Activated T-cell treated with anti-CD3 and anti-CD28 coated beads, Interleukin-2, amount 50 U/mL, for 72 hours (primary cell): ENCODE measurements at regions not wholly inside any gene's neighbourhood (a gene's known extent, or its start where the extent isn't known, plus 50 kb on each side); places are given as distances from the start of the nearest gene placed in this dataset.

Experiments used
- ATAC-seq, 2 donors: fragments of 150-1000 bp; cut with Tn5 transposase; replicated peaks in 1 of 2; 2 replicates each; pipeline ENCODE4 v1.10.0; 2021; ENCODE audit warnings: moderate library complexity in 2 of 2, mild to moderate bottlenecking in 1 of 2
- DNase-seq, 2 donors: peaks; one replicate each; pipeline ENCODE4 v3.0.0; 2021 to 2022; ENCODE audit warnings: mixed read lengths in 1 of 2
- H3K27ac Mint-ChIP-seq: one replicate; pipeline ENCODE4 v1.8.0; 2022; ENCODE audit warnings: mild to moderate bottlenecking, moderate library complexity, mixed read lengths
- H3K27me3 Mint-ChIP-seq: one replicate; pipeline ENCODE4 v1.8.0; 2022; ENCODE audit warnings: low read depth, mixed read lengths
- H3K36me3 Mint-ChIP-seq, 2 donors: one replicate each; pipeline ENCODE4 v1.8.0; 2022; ENCODE audit warnings: mixed read lengths in 2 of 2, mild to moderate bottlenecking in 1 of 2; ENCODE audit not compliant: insufficient read depth in 2 of 2
- H3K4me1 Mint-ChIP-seq: one replicate; pipeline ENCODE4 v1.8.0; 2022; ENCODE audit warnings: low read depth, mixed read lengths
- H3K4me3 Mint-ChIP-seq, 2 donors: one replicate each; pipeline ENCODE4 v1.8.0; 2022; ENCODE audit warnings: mild to moderate bottlenecking in 2 of 2, mixed read lengths in 2 of 2, moderate library complexity in 2 of 2
- H3K9me3 Mint-ChIP-seq, 2 donors: one replicate each; pipeline ENCODE4 v1.8.0; 2022; ENCODE audit warnings: mixed read lengths in 2 of 2

DNA sequence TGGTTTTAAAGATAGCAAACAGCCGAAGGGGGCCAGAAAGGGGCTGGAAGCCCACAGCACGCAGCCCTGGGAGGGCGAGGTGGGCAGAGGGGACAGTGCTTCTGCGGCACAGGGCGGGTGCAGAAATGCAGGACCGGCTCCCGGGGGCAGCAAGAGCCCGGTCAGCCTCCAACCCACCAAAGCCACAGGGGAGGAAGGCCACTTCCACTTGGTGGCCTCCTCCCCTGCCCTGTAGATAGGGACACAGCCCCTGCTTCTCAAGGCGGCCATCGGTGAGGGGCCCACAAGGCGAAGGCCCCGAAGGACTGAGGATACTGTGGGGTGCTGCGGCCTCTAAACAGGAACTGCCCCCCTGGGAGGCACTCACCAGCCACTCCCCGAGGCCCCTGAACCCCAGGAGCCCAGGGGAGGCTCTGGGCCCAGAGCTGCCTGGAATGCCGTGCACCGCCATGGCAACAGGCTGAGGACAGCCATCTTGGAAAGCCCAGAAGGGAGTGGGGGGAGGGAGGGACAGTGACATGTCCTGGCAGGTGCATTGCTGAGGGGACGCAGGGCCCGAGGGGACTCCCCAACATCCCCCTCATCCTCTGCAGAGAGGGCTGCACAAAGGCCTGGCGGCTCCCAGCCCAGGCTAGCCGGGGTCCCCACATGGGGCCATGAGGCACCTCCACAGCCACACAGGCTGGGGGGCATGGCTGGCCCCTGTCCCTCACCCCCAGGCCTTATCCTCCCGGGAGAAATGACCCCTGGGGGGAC, 114.7 kb downstream of the NCOR2 start:
- Mint-ChIP-seq H3K27ac (no peak overlapping the region), H3K27me3 (no peaks in the 10 kb centered on the region), H3K4me1 (peaks cover 37% of the 10 kb centered on the region), H3K36me3 (no peaks in the 10 kb centered on the region), H3K9me3 (no peaks in the 10 kb centered on the region), H3K4me3 (peak overlapping the region; percentile 10 to 33)
- DNase-seq (no peak), ATAC-seq (no peak)

DNA sequence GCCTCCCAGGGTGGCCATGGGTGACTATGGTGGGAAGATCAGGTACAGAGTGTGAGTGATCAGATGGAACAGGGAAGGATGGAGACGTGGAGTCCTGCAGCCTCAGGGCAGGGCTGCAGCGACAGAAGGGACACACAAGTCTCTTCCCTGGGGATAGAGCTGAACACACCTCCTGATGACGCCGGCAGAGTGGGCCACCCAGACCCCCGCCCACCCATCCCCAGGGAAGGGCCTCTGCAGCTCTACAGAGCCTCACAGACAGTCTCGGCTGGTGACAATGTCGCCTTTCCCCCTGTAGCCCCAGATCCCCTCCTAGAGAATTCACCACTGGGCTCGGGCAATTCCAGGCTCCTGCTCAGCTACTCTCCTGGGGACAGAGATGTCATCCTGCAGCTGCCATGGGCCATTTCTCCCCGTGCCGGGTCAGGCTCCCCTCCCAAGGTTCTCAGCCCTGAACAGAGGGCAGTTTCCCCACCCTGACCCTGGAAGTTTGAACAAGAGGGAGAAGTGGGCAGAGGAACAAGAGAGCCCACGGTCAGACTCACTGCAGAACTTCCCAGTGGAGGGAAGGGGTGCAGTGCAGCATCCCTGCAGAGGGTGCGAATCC, 115.7 kb downstream of the NCOR2 start:
- H3K36me3 Mint-ChIP-seq = no peaks in the 10 kb centered on the region
- H3K9me3 Mint-ChIP-seq = no peaks in the 10 kb centered on the region
- H3K4me1 Mint-ChIP-seq = peaks cover 32% of the 10 kb centered on the region
- no peaks in the 10 kb centered on the region for H3K27me3 Mint-ChIP-seq
- no peak overlapping the region for H3K4me3 Mint-ChIP-seq
- ATAC-seq (no peak), DNase-seq (no peak)
- no peak overlapping the region for H3K27ac Mint-ChIP-seq

DNA sequence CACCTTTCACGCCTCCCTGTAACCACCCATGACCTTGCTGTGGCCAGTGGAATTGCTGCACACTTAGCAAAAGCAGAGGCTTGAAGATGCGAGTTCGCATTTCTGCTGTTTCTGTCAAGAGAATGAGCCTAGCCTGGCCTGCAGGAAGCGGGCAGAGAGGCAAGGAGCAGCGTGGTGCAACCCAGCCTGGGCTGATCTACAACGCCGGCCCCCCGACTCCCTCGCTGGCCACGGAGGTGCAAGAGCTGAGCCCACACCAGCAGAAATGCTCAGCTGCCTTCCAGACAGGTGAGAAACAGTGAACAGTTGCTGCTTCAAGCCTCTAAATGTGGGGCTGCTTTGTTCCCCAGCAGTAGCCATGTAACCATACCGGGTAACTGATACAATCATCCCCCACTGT, 116.4 kb downstream of the NCOR2 start:
- H3K27me3 Mint-ChIP-seq = no peaks in the 10 kb centered on the region
- peaks cover 26% of the 10 kb centered on the region for H3K4me1 Mint-ChIP-seq
- no peak for ATAC-seq
- H3K4me3 Mint-ChIP-seq = no peak overlapping the region
- no peaks in the 10 kb centered on the region for H3K9me3 Mint-ChIP-seq
- no peak overlapping the region for H3K27ac Mint-ChIP-seq
- no peak for DNase-seq
- no peaks in the 10 kb centered on the region for H3K36me3 Mint-ChIP-seq

DNA sequence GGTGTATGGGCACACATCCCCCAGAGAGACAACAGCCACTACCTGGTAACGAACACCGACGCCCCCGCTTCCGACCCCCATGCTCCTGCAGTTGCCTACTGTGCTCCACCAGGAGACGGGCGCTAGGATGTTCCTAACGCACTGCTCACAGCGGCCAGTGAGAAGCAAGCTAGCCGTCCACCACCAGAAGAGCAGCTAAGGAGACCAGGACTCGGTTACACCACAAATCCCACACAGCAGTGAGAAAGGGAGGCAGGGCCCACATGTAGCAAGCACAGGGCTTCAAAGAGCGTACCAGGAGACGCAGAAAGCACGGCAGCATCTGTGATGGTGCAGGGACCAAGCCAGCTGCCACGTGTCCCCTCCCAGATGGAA, 117.0 kb downstream of the NCOR2 start:
- Mint-ChIP-seq H3K4me3 (no peak overlapping the region), H3K36me3 (no peaks in the 10 kb centered on the region), H3K27ac (no peak overlapping the region), H3K4me1 (peaks cover 21% of the 10 kb centered on the region), H3K9me3 (no peaks in the 10 kb centered on the region), H3K27me3 (no peaks in the 10 kb centered on the region)
- DNase-seq (no peak), ATAC-seq (no peak)

- ATAC-seq = no peak
- H3K4me1 Mint-ChIP-seq = peaks cover 18% of the 10 kb centered on the region
- H3K27me3 Mint-ChIP-seq = no peaks in the 10 kb centered on the region
- no peaks in the 10 kb centered on the region for H3K9me3 Mint-ChIP-seq
- no peak for DNase-seq
- H3K4me3 Mint-ChIP-seq = no peak overlapping the region
- H3K36me3 Mint-ChIP-seq = no peaks in the 10 kb centered on the region
- H3K27ac Mint-ChIP-seq = no peak overlapping the region
Observed at GRCh38 chr12:124449623-124450375, 117.6 kb downstream of the NCOR2 start.

DNA sequence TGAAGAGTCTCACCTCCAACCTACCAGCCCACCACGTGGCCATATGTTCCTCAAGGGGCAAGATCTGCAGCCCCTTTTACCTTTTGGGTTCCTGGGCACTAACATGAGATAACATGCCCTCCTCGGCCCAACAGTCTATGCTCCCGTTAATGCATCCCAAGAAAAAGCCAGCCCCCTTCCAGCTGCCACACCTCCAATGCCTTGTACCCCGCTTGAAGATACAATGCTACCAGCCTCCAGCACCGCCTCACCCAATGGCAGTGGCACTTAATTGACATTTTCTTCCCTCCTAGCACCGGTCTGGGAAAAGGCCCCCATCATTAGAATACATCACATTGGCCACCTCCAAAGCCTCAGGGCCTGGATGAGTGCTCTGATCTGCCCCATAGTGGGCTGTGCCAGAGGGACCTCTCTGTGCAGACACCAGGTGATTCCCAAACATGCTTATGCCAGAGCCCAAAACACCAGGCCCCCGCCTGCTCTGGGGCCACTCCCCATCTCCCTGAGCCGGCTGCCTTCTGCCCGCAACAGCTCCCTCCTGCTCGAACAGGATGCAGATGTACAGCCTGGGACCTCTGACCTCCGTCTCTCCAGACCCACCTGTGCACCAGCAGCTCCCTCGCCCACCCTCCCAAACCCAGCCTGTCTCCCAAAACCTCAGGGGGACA, 118.3 kb downstream of the NCOR2 start:
- H3K4me3 Mint-ChIP-seq = no peak overlapping the region
- no peaks in the 10 kb centered on the region for H3K27me3 Mint-ChIP-seq
- no peaks in the 10 kb centered on the region for H3K36me3 Mint-ChIP-seq
- H3K4me1 Mint-ChIP-seq = peaks cover 11% of the 10 kb centered on the region
- no peak overlapping the region for H3K27ac Mint-ChIP-seq
- no peaks in the 10 kb centered on the region for H3K9me3 Mint-ChIP-seq
- ATAC-seq (no peak), DNase-seq (no peak)

- no peaks in the 10 kb centered on the region for H3K36me3 Mint-ChIP-seq
- H3K27me3 Mint-ChIP-seq = no peaks in the 10 kb centered on the region
- H3K4me3 Mint-ChIP-seq = no peak overlapping the region
- ATAC-seq = no peak
- no peaks in the 10 kb centered on the region for H3K9me3 Mint-ChIP-seq
- H3K27ac Mint-ChIP-seq = no peak overlapping the region
- DNase-seq = no peak
- peaks cover 4% of the 10 kb centered on the region for H3K4me1 Mint-ChIP-seq
Observed at GRCh38 chr12:124448241-124448954, 119.0 kb downstream of the NCOR2 start.

DNA sequence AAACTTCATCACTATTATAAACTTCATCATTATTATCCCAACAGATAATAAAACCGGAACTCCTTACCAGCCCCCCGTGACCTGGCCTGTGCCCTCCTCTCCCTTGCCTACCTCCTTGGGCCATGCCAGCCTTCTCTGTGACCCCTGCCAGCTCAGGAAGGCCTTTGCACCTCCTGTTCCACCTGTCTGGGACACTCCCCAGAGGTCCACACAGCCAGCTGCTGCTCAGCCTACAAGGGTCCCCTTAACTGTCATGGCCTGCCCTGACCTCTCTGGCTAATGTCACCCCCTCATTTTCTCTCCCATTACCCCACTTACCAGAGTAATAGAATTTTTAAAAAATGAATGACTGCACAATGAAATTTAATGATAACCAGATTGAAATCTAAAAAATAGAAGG, 121.0 kb downstream of the NCOR2 start:
- no peak for ATAC-seq
- peaks cover 0 to 4% of the 10 kb centered on the region in 2 donors for H3K36me3 Mint-ChIP-seq
- H3K4me3 Mint-ChIP-seq = no peak overlapping the region
- no peaks in the 10 kb centered on the region for H3K27me3 Mint-ChIP-seq
- H3K9me3 Mint-ChIP-seq = no peaks in the 10 kb centered on the region
- no peak overlapping the region for H3K27ac Mint-ChIP-seq
- H3K4me1 Mint-ChIP-seq = peaks cover under 1% of the 10 kb centered on the region
- no peak for DNase-seq

- H3K4me1 Mint-ChIP-seq = peaks cover 6% of the 10 kb centered on the region
- peaks cover 0 to 8% of the 10 kb centered on the region in 2 donors for H3K36me3 Mint-ChIP-seq
- no peaks in the 10 kb centered on the region for H3K9me3 Mint-ChIP-seq
- no peak overlapping the region for H3K27ac Mint-ChIP-seq
- DNase-seq = no peak
- H3K4me3 Mint-ChIP-seq = no peak overlapping the region
- ATAC-seq = no peak
- H3K27me3 Mint-ChIP-seq = no peaks in the 10 kb centered on the region
Observed at GRCh38 chr12:124445826-124446225, 121.6 kb downstream of the NCOR2 start.

- ATAC-seq (no peak), DNase-seq (no peak)
- Mint-ChIP-seq H3K27me3 (no peaks in the 10 kb centered on the region), H3K9me3 (no peaks in the 10 kb centered on the region), H3K4me3 (no peak overlapping the region), H3K4me1 (peaks cover 8% of the 10 kb centered on the region), H3K36me3 (peaks cover 0 to 8% of the 10 kb centered on the region in 2 donors), H3K27ac (no peak overlapping the region)
Observed at GRCh38 chr12:124445121-124445718, 122.2 kb downstream of the NCOR2 start.

DNA sequence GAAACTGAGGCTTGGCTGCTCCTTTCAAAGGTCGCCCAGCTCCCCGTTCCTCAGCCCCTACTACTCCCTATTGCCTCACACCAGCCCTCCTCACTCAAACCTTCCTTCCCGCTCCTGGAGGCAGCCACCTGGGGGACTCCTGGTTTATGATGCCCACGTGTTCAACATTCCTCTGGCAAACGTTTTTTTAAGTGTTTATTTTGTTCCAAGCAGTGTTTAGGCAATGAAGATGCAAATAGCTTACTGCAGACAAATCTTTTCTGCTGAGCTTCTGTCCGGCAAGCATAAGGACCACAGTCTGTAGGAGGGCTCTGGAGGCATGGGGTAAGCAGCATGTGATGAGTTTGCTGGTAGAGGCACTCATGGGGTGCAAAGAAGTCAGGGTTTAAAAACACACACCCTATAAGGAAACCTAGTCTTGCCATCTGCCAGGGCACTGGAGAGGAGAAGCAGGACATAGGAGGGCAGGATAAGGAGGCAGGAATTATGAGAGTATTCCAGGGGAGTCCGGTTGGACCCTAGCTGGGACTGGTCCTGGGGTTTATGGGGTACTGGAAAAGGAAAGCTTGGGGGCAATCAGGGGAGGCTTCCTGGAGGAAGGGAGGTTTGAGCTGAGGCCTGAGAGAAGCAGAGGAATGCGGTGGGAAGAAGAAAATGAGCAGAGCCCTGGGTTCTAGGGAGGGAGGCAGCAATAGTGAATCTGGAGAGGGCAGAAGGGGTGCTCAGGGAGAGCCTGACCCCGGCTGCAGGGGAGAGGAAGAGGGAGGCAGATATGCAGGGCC, 123.3 kb downstream of the NCOR2 start:
- H3K36me3 Mint-ChIP-seq = peaks cover 0 to 8% of the 10 kb centered on the region in 2 donors
- H3K9me3 Mint-ChIP-seq = no peaks in the 10 kb centered on the region
- DNase-seq (no peak), ATAC-seq (no peak)
- H3K4me3 Mint-ChIP-seq = no peak overlapping the region
- H3K27ac Mint-ChIP-seq = no peak overlapping the region
- H3K27me3 Mint-ChIP-seq = no peaks in the 10 kb centered on the region
- H3K4me1 Mint-ChIP-seq = peaks cover 8% of the 10 kb centered on the region
